ENCODE measurements at regions not wholly inside any gene's neighbourhood (a gene's known extent, or its start where the extent isn't known, plus 50 kb on each side); places are given as distances from the start of the nearest gene placed in this dataset.
"Not testable (repeated sequence)": the region's sequence is repeated elsewhere in the genome, so short reads cannot be mapped to it uniquely, and the experiment has no call there.

DNA sequence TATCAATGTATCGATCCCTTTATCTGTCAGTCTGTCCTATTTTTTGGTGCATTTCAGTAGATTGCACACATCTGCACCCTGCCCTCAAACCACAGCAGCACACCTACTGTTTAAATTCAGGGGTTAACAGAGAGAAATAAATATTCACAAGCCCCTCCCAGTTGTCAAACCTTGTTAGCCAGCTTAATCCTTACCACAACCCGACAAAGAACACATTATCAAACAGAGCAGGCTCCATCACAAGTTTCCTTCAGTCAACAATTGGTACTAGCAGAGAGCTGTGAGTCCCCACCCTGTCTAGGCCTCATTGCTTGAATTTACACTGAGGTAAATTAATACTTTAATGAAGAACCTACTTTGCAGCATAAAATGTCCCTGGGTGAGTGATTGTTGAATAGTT is 249.8 kb downstream of the FNDC1 start:
- in situ Hi-C loops (cut with HindIII; ENCODE audit: low pct_unique_long_range_greater_than_20kb, low sequenced_read_pairs), result no loop called here
- no peak for DNase-seq (ENCODE audit: low read depth in 1 of 2, low spot score in 1 of 2)
- TF ChIP-seq JUND (IDR thresholded peaks at IDR 0.05; ENCODE audit: low read depth), result no peak

DNA sequence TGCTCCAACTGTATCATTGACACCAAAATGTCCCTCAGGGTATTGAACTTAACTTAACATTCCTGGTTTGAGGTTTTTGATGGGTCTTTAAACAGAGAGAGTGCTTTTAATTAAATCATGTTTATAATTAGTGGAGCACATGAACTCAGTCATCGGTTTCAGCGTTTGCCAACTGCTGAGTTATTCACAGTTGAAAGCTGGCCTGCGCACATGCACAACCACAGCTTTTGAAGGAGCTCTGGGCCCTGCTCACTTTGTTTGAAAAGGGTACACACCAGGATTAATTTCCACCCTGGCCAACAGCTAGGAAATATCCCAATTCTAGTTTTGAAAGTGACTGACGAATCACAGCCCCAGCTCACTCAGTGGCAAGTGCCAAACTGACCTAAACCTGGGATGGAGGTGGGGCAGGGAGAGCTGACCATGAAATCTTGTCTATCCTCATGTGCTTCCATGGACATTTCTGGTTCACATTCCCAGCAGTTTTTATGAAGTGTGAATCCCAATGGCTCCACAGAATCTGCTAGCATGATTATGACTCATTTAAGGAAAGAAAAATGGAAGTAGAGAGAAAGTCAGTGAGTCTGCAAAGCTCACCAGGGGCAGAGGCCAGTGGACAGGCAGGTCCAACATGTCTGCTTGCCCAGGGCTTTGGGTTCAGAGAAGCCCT is 247.8 kb downstream of the FNDC1 start:
- TF ChIP-seq JUND (IDR thresholded peaks at IDR 0.05; ENCODE audit: low read depth), result no peak
- in situ Hi-C loops (cut with HindIII; ENCODE audit: low pct_unique_long_range_greater_than_20kb, low sequenced_read_pairs), result no loop called here
- DNase-seq (ENCODE audit: low read depth in 1 of 2, low spot score in 1 of 2), result no peak

GRCh38 chr6:159415540-159415939 is 246.3 kb downstream of the FNDC1 start:
- in situ Hi-C loops (cut with HindIII; ENCODE audit: low pct_unique_long_range_greater_than_20kb, low sequenced_read_pairs), result no loop called here
- no peak for DNase-seq (ENCODE audit: low read depth in 1 of 2, low spot score in 1 of 2)
- no peak for TF ChIP-seq JUND (IDR thresholded peaks at IDR 0.05; ENCODE audit: low read depth)

- in situ Hi-C loops (cut with HindIII; ENCODE audit: low pct_unique_long_range_greater_than_20kb, low sequenced_read_pairs), result no loop called here
Measured at GRCh38 chr6:159414711-159415110, 245.5 kb downstream of the FNDC1 start.

DNA sequence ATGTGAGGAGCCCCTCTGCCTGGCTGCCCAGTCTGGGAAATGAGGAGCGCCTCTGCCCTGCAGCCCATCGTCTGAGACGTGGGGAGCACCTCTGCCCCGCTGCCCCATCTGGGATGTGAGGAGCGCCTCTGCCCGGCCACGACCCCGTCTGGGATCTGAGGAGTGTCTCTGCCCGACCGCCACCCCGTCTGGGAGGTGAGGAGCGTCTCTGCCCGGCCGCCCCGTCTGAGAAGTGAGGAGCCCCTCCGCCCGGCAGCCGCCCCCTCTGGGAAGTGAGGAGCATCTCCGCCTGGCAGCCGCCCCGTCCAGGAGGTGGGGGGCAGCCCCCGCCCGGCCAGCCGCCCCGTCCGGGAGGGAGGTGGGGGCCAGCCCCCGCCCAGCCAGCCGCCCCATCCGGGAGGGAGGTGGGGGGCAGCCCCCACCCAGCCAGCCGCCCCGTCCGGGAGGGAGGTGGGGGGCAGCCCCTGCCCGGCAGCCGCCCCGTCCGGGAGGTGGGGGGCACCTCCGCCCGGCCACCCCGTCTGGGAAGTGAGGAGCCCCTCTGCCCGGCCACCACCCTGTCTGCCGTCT is 238.1 kb downstream of the FNDC1 start:
- DNase-seq (ENCODE audit: low read depth in 1 of 2, low spot score in 1 of 2); in situ Hi-C loops (cut with HindIII; ENCODE audit: low pct_unique_long_range_greater_than_20kb, low sequenced_read_pairs): not testable (repeated sequence)

More at GRCh38 chr6:159414711-159415110, 245.5 kb downstream of the FNDC1 start:
- no peak for DNase-seq (ENCODE audit: low read depth in 1 of 2, low spot score in 1 of 2)
- no peak for TF ChIP-seq JUND (IDR thresholded peaks at IDR 0.05; ENCODE audit: low read depth)

DNA sequence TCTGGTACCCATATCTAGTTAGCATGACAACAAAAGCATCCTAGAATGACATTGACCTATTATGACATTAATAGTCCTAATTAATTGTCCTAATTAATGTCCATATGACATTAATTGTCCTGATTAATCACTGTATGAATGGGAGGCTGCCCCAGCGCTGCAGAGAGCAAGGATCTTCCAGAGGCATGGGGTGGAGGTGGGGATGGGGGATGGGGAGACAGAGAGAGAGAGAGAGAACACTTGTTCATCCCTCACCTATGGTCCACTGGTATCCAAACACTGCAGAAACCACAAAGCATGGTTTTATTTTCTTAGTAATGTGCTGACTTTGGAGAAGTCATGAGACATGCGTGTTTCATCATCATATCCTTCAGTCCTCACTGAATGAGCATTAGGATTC is 235.1 kb downstream of the FNDC1 start:
- DNase-seq (ENCODE audit: low read depth in 1 of 2, low spot score in 1 of 2), result no peak
- TF ChIP-seq JUND (IDR thresholded peaks at IDR 0.05; ENCODE audit: low read depth), result no peak
- in situ Hi-C loops (cut with HindIII; ENCODE audit: low pct_unique_long_range_greater_than_20kb, low sequenced_read_pairs), result no loop called here

DNA sequence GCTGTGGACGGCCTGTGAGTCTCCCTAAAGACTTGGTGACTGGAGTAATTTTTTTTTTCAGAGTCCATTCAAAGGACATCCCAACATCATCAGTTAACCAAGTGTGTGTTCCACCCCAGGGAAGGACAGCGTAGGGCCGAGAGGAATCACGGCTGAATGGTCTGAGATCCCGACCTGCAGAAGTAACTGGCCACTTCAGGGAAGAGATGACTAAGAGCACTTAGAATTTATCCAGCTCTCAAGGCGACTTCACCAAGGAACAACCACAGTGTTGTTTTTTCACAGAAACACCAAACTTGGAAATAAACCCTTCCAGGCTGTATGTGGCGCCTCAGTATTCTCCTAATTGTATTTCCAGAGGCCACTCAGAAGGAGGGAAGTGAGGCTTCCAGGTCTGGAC is 231.6 kb downstream of the FNDC1 start:
- no peak for TF ChIP-seq JUND (IDR thresholded peaks at IDR 0.05; ENCODE audit: low read depth)
- in situ Hi-C loops (cut with HindIII; ENCODE audit: low pct_unique_long_range_greater_than_20kb, low sequenced_read_pairs), result no loop called here
- no peak for DNase-seq (ENCODE audit: low read depth in 1 of 2, low spot score in 1 of 2)

DNA sequence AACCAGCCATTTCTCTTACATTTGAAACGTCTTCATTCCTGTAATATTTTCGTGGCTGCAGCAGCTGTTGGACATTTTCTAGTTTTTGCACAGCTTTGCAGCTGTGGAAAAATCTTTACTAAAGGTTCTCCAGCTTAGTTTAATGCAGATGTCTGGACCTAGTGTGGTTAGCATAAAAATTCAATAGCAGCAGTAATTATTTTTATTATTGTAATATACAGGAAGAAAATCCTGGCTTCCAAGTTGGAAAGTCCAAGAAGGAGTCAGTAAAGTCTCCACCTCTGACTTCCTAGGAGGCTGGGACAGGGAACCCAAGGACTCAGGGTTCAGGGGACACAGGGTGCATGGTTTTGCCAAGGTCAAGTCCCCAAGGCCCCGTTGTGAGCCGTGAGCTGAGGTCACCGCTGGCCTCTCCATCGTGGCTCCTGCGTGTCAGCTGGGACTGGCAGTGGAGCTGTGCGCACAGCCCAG is 230.6 kb downstream of the FNDC1 start:
- DNase-seq (ENCODE audit: low read depth in 1 of 2, low spot score in 1 of 2), result no peak
- in situ Hi-C loops (cut with HindIII; ENCODE audit: low pct_unique_long_range_greater_than_20kb, low sequenced_read_pairs), result no loop called here
- TF ChIP-seq JUND (IDR thresholded peaks at IDR 0.05; ENCODE audit: low read depth), result no peak

- in situ Hi-C loops (cut with HindIII; ENCODE audit: low pct_unique_long_range_greater_than_20kb, low sequenced_read_pairs), result no loop called here
- no peak for DNase-seq (ENCODE audit: low read depth in 1 of 2, low spot score in 1 of 2)
- TF ChIP-seq JUND (IDR thresholded peaks at IDR 0.05; ENCODE audit: low read depth), result no peak
Measured at GRCh38 chr6:159398633-159399032, 229.4 kb downstream of the FNDC1 start.

- in situ Hi-C loops (cut with HindIII; ENCODE audit: low pct_unique_long_range_greater_than_20kb, low sequenced_read_pairs), result no loop called here
- TF ChIP-seq JUND (IDR thresholded peaks at IDR 0.05; ENCODE audit: low read depth), result no peak
- no peak for DNase-seq (ENCODE audit: low read depth in 1 of 2, low spot score in 1 of 2)
Measured at GRCh38 chr6:159397753-159398152, 228.6 kb downstream of the FNDC1 start.

DNA sequence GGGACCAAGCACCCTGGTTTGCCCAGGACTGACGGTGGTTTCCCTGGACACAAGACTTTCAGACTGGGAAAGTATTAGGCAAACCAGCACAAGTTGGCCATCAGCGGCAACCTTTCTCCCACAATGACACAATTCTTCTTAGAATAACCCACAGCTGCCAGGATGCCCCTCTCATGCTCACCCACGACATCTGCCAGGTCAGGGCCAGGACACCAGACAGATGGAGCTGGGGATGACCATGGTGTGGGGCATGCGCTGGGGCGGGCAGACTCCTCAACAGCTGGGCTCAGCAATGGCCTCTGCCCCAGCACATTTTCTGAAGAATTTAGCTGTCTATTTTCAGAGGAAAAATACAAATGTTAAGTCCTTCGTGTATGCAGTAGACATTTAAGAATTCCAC is 226.4 kb downstream of the FNDC1 start:
- TF ChIP-seq JUND (IDR thresholded peaks at IDR 0.05; ENCODE audit: low read depth), result no peak
- no peak for DNase-seq (ENCODE audit: low read depth in 1 of 2, low spot score in 1 of 2)
- in situ Hi-C loops (cut with HindIII; ENCODE audit: low pct_unique_long_range_greater_than_20kb, low sequenced_read_pairs), result no loop called here

- DNase-seq (ENCODE audit: low read depth in 1 of 2, low spot score in 1 of 2); in situ Hi-C loops (cut with HindIII; ENCODE audit: low pct_unique_long_range_greater_than_20kb, low sequenced_read_pairs): not testable (repeated sequence)
Measured at GRCh38 chr6:159392695-159393094, 223.5 kb downstream of the FNDC1 start.

DNA sequence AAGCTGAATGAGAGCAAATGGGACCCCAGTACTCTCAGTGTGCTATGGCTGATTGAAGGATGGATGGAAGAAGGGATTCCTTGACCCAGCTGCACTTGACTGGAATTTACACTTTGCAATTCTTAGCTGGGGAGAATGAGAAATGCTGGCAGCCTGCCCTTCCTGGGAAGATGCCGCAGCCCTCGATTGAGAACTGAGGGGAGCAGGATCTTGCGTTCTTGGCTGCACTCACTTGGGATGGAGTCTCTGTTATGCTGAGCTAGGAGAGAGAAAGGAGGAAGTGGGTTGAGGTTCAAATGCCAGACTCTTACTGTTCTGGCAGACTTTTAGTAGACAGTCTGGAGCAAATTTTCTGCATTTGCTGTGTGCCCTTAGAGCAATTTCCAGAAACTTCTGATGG is 221.2 kb downstream of the FNDC1 start:
- no peak for DNase-seq (ENCODE audit: low read depth in 1 of 2, low spot score in 1 of 2)
- TF ChIP-seq JUND (IDR thresholded peaks at IDR 0.05; ENCODE audit: low read depth), result no peak
- in situ Hi-C loops (cut with HindIII; ENCODE audit: low pct_unique_long_range_greater_than_20kb, low sequenced_read_pairs), result no loop called here

- DNase-seq (ENCODE audit: low read depth in 1 of 2, low spot score in 1 of 2), result no peak
- in situ Hi-C loops (cut with HindIII; ENCODE audit: low pct_unique_long_range_greater_than_20kb, low sequenced_read_pairs), result no loop called here
- no peak for TF ChIP-seq JUND (IDR thresholded peaks at IDR 0.05; ENCODE audit: low read depth)
Measured at GRCh38 chr6:159389695-159390094, 220.5 kb downstream of the FNDC1 start.

Measured in T47D (cell line).